ENCODE measurements at regions not wholly inside any gene's neighbourhood (a gene's known extent, or its start where the extent isn't known, plus 50 kb on each side); places are given as distances from the start of the nearest gene placed in this dataset.

DNA sequence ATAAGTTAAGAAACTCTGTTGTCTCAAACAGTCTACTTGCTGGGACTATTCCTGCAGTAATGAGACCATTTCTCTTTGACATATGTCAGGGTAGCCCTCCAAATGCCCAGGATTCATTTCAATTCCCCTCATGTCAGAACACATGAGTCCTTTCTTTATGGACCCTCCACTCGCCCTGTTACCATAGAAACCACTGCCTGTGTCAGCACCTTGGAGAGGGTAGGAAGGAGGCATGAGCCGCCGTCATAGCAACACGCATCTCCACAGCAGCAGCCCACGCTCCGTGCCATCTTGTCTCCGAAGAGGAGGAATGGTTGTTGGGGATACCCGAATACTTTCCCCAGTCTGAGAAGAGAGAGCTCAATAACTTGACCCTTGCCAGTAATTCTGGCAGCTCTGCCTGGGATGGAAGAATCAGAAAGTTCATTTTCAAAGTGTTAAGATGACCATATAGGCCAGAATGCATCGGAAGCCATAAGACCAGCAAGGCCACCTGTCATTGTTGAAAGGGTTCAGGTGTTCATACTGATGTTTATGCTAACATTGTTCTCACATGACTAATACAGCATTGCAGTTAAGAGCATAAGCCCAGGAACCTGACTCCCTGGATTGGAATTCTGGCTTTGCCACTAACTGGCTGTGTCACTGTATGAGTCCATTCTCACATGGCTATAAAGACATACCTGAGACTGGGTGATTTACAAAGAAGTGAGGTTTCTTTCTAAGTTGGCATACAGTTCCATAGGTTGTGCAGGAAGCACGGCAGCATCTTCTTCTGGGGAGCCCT lies 141.3 kb downstream of the ABCC12 start:
- TF ChIP-seq, protein P1, sequence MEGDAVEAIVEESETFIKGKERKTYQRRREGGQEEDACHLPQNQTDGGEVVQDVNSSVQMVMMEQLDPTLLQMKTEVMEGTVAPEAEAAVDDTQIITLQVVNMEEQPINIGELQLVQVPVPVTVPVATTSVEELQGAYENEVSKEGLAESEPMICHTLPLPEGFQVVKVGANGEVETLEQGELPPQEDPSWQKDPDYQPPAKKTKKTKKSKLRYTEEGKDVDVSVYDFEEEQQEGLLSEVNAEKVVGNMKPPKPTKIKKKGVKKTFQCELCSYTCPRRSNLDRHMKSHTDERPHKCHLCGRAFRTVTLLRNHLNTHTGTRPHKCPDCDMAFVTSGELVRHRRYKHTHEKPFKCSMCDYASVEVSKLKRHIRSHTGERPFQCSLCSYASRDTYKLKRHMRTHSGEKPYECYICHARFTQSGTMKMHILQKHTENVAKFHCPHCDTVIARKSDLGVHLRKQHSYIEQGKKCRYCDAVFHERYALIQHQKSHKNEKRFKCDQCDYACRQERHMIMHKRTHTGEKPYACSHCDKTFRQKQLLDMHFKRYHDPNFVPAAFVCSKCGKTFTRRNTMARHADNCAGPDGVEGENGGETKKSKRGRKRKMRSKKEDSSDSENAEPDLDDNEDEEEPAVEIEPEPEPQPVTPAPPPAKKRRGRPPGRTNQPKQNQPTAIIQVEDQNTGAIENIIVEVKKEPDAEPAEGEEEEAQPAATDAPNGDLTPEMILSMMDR (IDR thresholded peaks at IDR 0.05), result no peak
- no peak for TF ChIP-seq EZH2 (IDR thresholded peaks at IDR 0.05)
- TF ChIP-seq EZH2phosphoT487 (IDR thresholded peaks at IDR 0.05), result no peak
